ENCODE measurements at regions not wholly inside any gene's neighbourhood (a gene's known extent, or its start where the extent isn't known, plus 50 kb on each side); places are given as distances from the start of the nearest gene placed in this dataset.

DNA sequence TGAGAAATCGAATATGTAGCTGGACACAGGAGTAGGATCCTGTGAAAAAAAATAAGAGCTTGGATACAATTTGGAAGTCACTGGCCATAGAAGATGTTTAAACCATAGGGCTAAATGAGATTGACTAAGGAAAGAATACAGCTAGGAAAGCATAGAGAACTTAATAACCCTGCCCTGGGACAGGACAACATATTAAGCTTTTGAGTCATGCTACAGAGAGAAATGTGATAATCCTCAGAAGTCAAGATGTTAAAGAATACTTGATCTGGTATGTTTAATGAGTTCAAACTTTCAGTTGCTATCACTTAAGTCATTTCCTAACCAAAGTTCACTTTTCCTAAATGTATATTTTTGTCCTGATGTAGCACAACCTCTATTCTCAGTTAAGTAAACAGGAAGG, 154.6 kb upstream of the TSHZ2 start:
- no peak for DNase-seq

DNA sequence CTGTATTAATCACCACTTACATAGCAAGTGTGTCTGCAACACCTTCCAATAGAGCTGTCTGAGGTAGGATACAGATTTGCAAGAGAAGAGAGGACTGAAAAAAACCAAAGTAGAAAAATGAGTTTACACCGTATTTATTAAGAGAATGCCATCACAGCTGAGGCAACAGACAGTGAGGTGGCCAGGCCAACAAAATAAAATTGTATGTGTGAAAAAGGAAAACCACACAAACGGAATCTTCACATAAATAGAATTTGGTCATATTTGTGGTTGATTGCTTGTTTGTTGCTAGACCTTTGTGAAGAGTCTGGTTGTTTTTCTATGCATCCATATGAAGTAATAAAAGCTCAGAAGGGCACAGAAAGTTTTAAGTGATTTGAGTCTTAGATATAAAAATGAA, 157.8 kb upstream of the TSHZ2 start:
- no peak for DNase-seq

DNA sequence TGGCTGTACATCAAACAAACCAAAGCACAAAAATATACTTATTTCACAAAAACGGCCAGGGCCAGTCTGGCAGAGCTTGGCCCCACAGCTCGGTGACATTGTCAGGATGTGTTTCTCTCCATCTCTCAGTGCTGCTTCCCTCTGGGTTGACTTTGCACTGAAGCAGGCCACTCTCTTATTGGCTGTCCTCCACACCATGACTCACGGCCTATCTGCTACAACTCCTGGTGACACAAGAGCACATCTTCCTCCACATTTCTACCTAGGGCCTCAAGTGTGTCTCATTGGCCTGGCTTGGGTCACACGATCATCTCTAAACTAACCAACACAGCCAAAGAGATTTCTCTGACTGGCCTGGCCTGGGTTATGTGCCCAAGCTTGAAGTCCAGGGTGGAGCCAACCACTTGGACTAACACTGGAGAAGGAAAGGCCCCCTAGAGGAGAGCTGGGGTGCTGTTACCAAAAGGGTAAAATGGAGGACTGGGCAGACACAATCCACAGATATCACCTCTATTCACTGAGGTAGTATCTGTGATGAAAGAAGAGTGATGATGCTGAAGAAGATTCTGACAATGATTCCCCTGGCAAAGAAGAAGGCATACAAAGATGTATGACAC, 159.8 kb upstream of the TSHZ2 start:
- no peak for DNase-seq

DNA sequence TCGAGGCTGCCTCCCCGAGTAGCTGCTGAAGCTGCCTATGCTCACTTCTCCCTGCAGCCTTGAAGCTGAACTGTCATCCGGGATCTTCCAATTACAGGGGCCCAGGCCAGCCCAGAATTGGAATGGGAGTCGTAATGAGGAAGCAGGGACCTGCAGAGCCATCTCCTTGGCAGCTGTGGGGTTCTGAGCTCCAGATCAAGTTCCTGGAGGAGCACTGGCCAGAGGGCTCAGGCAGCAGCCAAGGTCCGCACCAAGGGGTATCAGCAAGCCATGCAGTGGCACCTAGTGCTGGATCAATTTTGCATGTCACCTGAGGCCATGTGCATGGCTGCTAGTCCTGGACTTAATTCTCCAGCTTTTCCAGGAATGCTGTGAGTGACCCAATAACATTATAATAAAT, 163.2 kb upstream of the TSHZ2 start:
- no peak for DNase-seq

DNA sequence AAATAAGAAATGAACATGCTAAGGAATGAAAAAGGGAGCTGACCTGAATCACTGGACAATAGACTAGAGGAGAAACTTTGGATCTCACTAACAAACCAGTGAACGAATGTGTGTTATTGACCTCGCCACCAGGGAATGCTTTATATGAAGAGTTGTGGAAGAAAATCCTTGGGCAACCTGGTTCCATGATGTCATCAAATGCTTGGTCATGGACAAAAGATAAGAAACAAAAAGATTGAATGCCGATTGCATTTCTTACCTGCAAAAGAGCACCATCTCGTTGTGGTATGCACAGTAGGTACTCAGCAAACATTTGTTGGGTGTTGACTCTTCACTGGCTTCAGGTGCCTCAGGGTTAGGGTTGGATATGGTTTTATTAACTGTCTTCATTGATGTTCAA, 165.2 kb upstream of the TSHZ2 start:
- DNase-seq: no peak

DNA sequence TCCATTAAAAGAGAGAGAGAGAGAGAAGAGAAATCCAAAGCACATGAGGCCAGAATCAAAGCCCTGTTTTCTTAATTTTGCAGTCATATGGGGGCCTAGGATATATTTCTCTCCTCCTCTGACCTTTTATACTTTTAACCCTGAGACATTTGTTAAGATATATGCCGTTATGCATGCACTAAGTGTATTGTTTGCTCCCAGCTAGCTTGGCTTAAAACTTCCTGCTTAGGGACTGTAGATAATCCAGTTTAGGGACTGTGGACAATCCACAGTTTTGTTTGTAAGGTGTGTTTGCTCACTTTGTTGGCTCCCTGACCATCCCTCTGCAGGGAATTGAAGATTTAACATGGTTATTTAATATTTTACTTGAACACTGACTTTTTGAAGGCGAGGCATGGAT, 166.3 kb upstream of the TSHZ2 start:
- DNase-seq: no peak

DNA sequence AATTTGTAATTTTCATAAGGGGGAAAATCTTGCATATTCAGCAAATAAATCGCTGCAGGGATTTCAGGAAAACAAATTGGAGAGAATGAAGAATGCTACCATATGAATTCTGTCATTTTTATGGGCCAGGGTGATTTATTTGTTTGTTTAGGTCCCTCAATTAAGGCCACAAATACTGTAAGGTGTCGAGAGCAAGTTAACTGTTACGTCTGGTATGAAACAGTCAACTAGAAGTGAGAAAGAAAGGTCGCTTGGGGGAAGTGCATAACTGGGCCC, 166.9 kb upstream of the TSHZ2 start:
- DNase-seq: no peak

DNA sequence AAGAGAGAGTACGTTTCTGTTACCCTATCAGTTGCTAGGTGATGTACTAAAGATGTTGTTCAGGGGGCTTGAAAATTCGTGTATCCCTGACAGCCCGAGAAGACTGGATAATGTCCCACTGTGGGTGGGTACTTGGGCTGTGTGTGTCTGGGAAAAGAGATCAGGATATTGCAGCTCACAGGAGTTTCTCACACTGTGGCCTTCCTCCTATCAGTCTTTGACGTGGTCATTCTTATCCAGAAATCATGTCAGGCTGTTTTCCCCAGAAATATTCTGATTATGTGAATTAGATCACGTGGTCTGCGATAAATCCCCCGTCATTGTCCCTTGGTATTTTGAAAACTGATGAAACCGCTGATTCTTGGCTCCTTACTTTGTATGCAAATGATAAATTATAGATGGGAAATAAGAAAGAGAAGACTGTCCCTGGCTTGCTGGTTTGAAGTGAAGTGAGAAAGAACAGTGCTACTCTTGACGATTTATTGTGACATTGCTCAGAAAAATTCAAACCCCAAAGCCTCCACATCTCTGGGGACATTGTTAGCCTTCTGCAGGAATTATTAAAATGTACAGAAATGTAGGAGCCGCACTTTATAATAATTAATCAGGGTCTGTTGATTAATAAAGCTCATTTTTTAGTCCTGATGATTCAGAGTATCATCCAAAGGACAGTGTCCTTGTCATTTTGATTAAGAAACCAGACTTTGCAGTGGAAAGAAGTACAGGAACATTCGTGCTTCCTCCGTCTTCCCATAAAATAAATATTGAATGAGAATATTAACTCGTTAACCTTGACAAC, 167.5 kb upstream of the TSHZ2 start:
- no peak for DNase-seq

DNA sequence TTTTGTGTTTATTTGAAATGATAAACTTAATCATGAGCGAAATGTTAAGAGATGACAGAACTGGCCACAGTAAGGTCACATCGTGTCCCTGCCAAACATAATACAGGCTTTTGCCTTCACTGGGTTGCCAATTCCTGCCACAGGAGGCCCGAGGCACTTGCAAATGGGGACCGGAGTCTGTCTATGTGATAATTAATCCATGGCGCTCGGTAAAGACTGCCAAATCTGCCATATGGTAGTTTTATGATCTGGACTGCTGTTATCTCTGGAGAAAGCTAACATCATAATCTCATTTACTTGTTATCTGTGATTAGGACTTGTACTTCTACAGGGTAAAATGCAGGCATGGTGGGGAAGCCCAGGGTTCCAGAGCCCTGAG, 170.5 kb upstream of the TSHZ2 start:
- DNase-seq: no peak

DNA sequence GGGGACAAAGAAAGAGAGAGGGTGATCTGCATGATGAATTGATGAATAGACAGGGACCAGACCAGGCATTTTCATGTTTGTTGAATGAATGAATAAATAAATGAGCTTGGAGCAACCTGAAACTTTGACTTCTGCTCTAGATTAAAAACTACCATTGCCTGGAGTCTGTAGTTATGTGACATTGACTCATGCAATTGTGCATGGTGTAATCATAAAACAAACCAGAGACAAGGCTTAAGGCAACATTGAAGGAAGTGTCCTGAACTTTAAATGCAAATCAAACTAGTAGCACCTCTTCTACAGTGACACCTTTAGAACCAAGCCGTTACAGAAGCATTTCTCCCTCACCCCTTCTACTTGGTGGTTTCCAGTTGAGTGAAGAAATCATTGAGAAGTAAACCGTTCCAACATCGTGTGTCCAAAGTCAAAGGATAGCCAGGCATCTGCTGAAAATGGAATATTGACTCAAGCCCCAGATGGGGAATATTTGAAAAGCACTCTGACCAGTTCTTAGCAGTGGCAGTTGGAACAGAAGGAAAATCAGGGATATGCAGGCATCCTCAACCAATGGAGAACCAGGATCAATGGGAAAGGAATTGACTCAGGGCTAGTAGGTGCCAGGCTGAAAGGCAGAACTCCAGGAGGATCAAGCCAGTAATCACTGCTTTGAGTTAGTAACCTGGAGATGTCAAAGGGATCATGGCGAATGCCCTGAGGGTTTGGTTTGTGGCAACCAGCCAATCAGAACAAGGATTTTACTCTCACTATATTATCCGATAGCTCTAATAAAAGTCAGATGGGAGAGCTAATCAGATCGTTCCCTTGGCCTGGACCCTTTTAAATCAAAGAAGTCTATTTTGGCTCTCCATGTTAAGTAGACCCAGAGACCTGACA, 171.2 kb upstream of the TSHZ2 start:
- no peak for DNase-seq

DNA sequence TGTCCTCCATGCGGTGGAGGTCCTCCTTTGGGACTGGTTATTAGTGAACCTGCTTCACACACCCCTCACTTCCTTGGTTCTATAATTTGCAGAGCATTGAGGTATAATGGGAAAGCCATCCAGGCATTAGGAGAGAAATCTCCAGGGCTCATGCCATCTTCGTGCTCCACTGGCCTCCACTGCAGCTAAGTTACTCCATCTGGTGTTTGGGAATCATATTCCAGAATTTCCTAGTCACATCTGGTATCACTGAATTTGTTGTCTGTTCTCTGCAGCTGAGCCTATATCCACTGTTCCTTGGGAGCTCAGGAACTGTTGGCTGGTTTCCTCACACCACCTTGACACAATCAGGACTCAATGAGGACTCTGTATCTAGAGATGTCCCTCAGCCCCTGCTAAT, 173.0 kb upstream of the TSHZ2 start:
- DNase-seq: no peak

DNA sequence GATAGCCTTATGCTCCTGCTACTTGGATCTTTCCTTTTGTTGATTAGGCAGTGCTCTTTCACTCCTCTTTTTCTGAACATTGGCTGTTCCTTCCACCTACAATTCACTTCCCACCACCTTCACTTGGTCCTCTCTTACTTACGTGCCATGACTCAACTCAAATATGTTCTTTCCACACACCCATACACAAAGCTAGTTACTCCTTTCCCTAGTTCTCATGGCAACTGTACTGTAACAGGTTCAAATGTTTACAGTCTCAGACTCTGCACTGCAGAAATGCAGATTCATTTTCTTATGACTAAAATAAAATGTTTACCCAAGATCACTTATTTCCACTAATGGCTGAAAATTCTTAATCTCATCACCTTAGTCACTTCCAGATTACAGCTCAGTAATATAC, 174.0 kb upstream of the TSHZ2 start:
- no peak for DNase-seq

DNA sequence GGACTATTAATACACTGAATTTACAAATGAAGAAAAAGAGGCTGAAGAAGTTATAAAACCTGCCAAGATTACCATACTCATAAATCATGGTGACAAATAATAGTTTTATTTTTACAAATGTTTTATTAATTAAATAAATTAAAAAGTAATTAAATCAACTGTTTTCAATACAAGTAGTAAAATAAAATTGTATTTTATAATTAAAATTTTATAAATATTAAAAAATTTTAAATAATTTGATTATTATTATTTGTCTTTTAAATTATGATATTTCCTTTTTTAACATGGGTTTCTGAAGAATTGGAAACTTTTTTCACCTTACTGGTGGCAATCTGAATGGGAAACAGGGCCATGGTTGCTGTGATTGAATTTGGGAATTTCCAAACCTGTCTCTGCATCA, 177.3 kb upstream of the TSHZ2 start:
- DNase-seq: no peak

DNA sequence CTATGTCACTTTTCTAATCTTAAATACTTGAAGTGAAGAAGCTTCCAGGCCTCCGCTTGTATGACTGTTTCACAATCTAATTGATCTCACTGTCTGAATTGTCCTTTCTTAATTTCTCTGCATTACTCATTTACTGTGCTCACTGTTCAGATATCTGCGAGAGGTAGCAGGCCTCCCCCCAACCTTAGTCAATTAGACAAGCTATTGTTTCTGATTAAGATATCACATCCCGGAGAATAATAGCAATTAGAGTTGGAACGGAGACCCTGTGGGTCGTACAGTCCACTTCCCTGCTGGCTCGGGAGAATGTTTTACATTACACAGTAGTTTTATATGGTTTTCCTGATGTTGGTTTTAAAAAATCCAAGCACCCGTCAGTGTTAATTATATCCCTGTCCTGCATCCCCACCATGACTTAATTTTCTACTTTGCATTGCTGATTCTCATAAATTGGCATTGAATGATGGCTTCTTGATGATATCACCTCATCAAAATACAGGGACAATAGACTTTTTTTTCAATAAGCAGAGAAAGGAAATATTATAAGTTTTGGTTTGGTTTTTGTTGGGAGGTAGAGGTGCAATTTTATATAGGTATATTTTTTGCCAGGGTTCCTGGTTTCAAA, 178.7 kb upstream of the TSHZ2 start:
- no peak for DNase-seq

DNA sequence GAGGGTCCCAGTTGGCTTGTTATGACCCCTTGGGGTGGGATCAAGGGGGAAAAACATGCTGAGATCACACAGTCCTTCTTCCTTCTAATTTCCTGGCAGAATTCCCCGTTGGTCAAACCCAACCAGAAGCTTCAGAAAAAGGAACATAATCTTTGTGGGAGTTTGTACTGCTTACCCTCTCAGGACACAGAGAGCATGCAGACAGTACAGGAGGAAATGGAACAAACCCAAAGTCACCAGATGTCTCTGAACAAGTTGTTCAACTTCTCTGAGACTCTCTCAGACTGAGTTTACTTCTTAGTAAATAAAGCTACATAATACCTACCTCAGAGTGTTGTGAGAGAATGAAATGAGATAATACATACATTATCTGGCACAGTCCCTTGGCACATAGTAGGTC, 181.1 kb upstream of the TSHZ2 start:
- DNase-seq: no peak

DNA sequence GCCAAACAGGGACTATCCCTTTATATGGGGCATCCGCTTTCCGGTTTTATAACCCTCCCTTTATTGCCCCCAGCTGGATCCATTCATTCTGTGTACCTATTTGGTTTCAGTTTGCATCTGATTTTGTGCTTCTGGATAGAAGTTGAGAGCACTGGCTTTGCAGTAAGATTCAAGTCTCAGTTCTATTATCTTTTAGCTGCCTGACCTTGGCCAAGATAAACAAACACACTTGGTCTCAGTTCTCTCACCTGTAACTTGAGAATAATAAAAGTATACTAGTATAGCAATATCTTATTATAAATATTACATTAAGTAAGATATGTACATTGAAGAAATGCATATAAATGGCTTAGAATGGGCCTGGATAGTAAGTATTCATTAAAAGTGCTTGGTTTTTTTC, 182.4 kb upstream of the TSHZ2 start:
- DNase-seq: no peak

DNA sequence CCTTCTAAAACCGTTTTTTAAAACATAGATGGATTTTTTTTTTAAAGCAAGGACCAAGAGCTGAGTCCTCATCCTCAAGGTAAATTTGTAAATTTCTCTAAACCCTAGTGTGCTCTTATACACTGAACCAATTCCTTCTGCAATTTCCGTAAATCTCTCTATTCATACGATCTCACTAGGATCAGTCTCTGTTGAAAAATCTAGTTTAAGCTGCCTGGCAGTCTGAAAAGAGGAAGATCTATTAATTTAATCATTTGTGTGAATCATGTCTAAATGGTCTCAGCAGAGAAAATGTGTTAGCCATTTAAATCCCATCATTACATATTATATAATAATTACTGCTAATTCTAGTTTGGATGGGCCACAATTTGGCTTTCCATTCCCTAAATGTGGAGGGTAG, 184.2 kb upstream of the TSHZ2 start:
- DNase-seq: no peak

DNA sequence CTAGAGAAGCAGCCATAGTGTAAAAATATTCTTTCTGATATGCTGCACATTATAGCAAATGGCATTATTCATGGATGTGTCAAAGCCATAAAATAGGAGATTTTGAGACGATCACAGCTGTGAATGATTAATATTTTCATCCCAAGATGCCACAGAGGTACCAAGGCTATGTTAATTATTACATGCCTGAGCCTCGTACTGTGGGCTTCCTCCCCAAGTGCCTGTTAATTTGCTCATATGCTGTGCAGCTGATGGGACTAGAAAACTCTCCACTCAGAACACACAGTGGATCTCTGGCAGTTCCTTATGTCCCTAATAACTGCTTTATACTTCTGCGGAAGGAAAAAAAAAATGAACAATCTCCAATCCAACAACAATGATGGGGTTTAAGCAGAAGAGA, 184.9 kb upstream of the TSHZ2 start:
- DNase-seq: no peak

DNA sequence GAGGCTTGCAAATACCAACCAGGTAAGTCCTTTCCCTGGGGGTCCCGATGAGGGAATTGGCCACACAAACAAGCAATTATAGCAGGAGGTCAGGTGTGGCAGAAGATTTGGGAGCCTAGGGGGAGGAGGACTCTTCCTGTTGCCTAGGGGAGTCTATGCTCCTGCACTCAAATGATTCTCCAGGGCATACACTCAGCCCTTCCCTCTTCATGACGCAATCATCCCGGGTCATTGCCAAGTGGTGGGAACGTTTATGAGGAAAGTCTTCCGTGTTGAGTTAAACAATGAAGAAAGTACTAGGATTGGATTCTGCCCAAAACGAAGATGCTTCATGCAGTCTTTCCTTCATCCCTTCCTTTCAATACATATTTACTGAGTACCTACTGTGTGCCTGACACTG, 186.5 kb upstream of the TSHZ2 start:
- no peak for DNase-seq

DNA sequence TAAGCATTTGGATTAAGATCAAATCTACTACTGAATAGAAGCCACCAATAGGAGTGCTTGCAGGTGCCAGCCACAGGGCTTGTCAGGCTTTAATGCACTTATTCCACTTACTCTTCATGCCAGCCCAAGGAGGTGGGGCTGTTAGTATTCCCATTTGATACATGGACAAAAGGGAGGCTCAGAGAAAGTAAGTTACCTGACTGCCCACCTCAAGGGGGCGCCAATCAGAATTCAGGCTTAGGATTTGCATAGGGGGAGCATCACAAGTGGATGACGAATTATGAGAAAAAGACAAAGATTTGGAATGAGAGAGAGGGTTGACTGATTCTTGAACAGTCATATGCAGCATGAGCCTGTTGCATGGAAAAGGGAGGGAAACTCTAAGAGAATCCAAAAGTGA, 188.4 kb upstream of the TSHZ2 start:
- peak; percentile 3 for DNase-seq

DNA sequence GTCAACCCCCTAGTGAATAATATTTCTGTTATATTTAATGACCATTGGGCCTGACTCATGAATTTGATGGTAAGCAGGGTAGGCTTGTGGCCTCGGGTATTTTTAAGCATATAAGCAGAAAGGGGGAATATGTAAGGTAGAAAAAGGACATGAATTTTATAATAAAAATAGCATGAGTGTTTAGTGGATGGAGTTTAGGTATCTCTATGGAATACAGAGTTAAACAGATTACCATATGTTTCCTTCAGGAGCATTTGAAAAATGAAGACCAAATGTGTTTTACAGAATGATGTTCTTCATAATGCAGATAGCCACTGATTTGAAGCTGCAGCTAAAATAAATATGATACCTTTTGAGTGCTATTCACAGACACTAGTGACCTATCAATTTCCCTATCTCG, 191.7 kb upstream of the TSHZ2 start:
- no peak for DNase-seq

DNA sequence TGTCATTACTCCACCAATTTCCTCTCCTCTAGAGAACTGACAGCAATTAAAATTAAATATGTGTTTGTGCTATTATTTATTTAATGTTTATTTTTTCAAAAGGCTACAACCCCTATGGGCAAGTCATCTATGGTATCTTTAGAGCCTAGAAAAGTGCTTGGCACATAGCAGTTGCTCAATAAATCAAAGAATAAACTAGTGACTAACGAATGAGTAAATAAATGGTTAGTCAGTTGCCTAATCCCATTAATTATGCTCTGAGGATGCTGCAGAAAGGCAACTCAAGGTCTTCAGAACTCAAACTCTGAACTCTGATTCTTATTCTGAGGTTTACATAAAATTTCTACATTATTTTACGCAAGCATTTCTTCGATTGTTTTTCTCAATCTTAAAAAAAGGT, 193.0 kb upstream of the TSHZ2 start:
- DNase-seq: no peak

DNA sequence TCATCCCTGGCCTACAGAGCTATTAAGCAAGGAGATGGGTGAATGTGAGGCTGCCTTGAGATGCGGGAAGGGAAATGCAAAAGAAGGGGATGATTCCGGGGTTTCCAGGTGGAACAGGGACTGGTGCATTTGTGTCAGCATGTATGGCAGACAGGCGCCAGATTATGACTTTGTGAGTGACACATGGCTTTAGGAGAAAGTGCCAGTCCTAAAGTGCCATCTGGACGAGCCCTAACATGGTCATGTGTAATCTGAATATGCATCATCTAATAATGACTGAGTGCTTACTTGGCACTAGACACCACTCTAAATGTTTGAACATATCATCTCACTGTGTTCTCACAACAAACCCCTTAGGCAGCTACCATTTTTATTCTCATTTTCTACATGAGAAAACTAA, 195.0 kb upstream of the TSHZ2 start:
- no peak for DNase-seq

DNA sequence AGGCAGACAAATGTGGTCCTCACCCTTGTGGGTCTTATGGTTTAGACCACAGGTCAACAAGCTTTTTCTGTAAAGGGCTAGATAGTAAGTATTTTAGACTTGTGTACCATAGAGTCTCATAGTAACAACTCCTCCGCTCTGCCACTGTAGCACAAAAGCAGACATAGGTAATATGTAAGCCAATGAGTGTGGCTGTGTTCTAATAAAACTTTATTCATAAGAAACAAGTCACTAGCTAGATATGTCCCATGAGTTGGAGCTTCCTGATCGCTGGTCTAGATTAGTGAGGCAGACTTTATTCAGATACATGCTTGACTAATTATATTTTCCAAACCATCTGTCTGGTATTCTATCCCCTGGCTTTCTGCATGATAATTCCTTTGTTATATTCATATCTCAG, 196.4 kb upstream of the TSHZ2 start:
- no peak for DNase-seq

Data from CD4-positive, alpha-beta T cell treated with Interleukin-12 subunit alpha and Interleukin-12 subunit beta, for 1 hour (primary cell).